GM12874 (cell line): ENCODE measurements at regions not wholly inside any gene's neighbourhood (a gene's known extent, or its start where the extent isn't known, plus 50 kb on each side); places are given as distances from the start of the nearest gene placed in this dataset.

Source experiments
- CTCF ChIP-seq: IDR thresholded peaks from 2 replicates; pipeline ENCODE4 v1.5.1; 2011; ENCODE audit warnings: low read depth, mild to moderate bottlenecking, control low read depth, low read length, moderate library complexity; ENCODE audit not compliant: insufficient read depth

GRCh38 chr3:103851793-103852192 is 1417.0 kb downstream of the ZPLD1 start:
- TF ChIP-seq CTCF: no peak

GRCh38 chr3:103862415-103862814 is 1427.6 kb downstream of the ZPLD1 start:
- TF ChIP-seq CTCF: no peak

GRCh38 chr3:103863381-103863780 is 1428.6 kb downstream of the ZPLD1 start:
- no peak for TF ChIP-seq CTCF

- TF ChIP-seq CTCF: no peak
These were observed 1431.3 kb downstream of the ZPLD1 start for GRCh38 chr3:103866113-103866512.

GRCh38 chr3:103873021-103873420 is 1438.2 kb downstream of the ZPLD1 start:
- no peak for TF ChIP-seq CTCF

GRCh38 chr3:103873897-103874545 is 1439.2 kb downstream of the ZPLD1 start:
- TF ChIP-seq CTCF: no peak

GRCh38 chr3:103889675-103890074 is 1454.9 kb downstream of the ZPLD1 start:
- no peak for TF ChIP-seq CTCF
